ENCODE measurements at regions not wholly inside any gene's neighbourhood (a gene's known extent, or its start where the extent isn't known, plus 50 kb on each side); places are given as distances from the start of the nearest gene placed in this dataset.

DNA sequence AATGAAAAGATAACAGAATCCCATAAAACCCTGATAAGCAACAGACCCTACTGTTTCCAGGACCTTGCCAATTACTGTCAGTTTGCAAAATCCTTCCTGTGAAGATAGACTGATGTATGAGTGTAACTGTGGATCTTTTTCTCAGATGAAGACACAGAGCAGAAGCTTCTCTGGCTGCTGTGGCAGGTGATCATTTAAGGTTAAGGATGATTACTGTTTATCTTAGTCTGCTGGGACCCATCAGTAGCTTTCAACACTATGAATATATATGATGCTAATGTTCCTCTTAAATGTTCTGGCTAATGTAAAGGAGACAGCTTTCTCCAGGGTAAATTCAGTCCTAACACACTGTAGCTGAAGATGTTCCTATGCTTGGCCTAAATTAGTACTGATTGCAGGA is 56.0 kb upstream of the CTTNBP2 start:
- intact Hi-C loops (cut with micrococcal nuclease): no loop called here

DNA sequence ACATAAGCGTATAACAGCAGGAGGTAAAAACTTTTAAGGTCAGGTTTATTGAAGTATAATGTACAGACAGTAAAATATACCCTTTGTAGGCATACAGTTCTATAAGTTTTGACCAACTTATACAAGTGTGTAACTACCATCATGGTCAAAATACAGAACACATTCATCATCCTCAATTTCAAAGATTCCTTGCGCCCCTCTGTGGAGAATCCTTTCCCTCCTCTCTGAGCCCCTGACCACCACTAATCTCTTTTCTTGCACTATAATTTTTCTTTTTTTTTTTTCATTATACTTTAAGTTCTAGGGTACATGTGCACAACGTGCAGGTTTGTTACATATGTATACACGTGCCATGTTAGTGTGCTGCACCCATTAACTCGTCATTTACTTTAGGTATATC is 58.1 kb upstream of the CTTNBP2 start:
- intact Hi-C loops (cut with micrococcal nuclease): no loop called here

DNA sequence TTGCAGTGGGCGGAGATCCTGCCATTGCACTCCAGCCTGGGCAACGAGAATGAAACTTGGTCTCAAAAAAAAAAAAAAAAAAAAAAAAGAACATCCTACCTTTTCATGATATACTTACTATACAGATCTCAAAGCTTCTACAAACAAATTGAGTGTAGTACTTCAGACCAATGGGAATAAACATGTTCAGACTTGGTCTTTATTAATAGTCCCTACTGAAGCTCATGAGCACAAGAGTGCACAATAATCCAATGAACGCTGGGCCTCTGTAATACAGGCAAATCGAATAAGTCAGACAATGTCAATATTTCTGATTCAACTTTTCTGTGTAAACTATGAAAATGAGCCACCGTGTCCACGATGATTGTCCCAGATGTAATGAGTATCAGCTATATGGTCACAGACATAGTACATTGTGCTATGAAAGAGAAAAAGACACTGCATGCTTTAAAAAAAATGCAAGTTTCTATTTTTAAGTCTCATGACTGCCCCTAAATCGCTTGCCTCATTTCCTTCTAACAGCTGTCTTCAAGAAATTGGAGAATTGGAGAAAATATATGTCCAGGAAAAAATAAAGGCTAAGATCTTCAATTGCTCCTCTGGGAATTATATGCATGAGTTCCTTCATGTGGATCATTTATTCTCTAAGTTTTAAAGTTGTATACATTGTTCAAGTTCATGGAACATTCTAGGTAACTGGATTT is 64.0 kb upstream of the CTTNBP2 start:
- intact Hi-C loops (cut with micrococcal nuclease): no loop called here

GRCh38 chr7:117937753-117938483 is 64.7 kb upstream of the CTTNBP2 start:
- intact Hi-C loops (cut with micrococcal nuclease): no loop called here

GRCh38 chr7:117941138-117941810 is 68.0 kb upstream of the CTTNBP2 start:
- intact Hi-C loops (cut with micrococcal nuclease): no loop called here

- intact Hi-C loops (cut with micrococcal nuclease): no loop called here
These were observed 69.5 kb upstream of the CTTNBP2 start for GRCh38 chr7:117942780-117943179.

DNA sequence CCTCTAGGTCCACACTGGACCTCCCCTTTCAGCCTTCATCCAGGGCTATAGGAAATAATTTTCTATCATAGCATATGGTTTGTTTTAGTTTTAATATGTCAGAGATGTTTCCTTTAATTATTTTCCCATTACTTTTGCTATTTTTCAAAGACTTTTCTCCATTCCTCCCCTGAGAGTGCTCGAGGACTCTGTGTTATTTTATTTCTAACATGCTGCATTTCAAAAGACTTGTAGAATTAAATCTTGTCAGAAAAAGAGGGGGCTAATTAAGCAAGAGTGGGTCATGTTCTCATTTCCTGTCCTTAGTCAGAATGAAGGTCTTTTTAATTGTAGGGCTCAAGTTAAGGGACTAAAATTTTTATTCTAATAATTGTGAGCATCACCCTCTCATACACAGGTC is 71.6 kb upstream of the CTTNBP2 start:
- intact Hi-C loops (cut with micrococcal nuclease): no loop called here

DNA sequence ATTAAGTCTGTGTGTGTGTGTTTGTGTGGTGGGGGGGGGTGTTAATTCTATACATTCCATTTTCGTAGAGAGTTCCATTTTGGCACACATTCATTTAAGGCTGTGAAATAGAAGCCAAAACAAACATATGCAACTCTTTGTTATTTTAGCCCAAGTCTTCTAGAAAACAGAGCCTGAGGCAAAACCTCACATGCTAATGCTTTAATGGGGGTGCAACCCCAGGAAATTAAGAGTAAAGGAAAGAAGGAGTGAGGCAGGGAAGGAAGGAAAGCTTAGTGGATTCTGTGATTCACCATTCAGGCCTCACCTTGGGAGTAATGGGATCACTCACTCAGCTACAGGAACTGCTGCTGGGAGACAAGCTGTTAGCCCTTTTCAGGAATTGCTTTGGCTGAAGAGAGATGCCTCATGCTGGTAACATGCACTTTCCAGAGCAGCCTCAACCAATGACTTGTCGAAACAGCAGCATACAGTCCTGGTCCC is 73.0 kb upstream of the CTTNBP2 start:
- intact Hi-C loops (cut with micrococcal nuclease): no loop called here

GRCh38 chr7:117949232-117949631 is 76.0 kb upstream of the CTTNBP2 start:
- intact Hi-C loops (cut with micrococcal nuclease): no loop called here

DNA sequence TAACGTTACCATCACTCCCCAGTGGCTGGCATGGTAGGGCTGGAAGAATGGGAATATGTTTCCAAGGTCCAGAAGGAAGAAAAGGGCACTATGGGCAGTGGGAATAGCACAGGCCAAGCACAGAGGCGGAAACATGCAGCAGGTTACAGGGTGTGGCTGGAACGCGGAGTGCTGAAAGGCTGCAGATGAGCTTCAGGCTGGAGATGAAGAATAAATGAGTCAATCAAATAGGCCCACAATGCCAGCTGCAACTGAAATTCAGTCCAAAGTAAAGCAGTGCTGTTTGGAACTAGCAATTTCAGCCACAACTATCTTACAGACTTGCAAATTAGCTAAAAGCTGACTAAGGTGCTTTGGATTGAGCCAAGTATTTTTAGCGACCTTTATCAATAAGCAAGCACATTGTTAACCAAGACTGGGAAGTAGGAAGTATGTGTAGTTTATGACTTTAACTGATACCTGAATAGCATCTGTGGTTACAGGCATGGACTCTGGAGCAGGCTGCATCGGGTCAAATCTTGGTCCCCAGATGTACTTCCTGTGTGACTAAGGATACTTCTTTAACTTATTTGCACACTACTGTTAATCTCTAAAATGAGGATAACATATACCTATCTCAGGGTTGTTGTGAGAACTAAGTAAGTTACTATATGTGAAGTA is 77.5 kb upstream of the CTTNBP2 start:
- intact Hi-C loops (cut with micrococcal nuclease): no loop called here

DNA sequence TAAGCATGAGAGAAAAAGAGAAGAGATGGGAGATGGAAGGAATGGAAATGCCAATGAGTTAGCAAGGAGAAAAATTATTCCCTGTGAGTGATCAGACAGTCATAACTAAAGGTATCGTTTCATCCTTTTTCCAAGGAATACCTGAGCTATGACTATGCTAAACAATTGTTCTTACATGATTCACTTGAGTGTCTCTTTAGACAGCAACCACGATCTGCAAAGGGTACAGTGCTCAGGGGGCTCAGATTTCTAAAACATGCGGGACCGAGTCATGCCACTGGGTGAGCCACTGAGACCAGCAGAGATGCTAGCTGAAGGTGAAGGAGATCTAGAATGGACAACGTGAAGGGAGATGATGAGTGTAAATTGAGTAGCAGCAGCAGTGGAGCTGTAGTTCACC is 78.0 kb upstream of the CTTNBP2 start:
- intact Hi-C loops (cut with micrococcal nuclease): no loop called here

- intact Hi-C loops (cut with micrococcal nuclease): no loop called here
These were observed 78.5 kb upstream of the CTTNBP2 start for GRCh38 chr7:117951691-117952280.

- intact Hi-C loops (cut with micrococcal nuclease): no loop called here
These were observed 81.8 kb upstream of the CTTNBP2 start for GRCh38 chr7:117955046-117955445.

DNA sequence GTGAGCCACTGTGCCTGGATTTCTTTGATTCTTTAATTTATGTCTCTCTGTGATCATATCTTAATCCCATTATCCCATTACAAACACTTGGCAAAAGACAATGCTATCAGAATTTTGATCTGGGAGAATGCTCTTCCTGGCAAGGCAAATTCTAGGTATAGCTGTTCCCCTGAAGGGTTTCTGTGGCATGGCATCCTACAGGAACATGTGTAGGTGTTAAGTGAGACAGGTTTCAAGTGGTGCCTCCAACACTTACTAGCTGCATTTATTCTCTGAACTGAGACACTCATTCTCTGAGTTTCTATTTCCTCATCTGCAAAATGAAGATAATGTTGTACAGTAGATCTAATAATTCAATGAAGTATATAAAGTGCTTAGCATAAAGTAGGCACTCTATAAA is 87.1 kb upstream of the CTTNBP2 start:
- intact Hi-C loops (cut with micrococcal nuclease): no loop called here

GRCh38 chr7:117961235-117961634 is 88.0 kb upstream of the CTTNBP2 start:
- intact Hi-C loops (cut with micrococcal nuclease): no loop called here

DNA sequence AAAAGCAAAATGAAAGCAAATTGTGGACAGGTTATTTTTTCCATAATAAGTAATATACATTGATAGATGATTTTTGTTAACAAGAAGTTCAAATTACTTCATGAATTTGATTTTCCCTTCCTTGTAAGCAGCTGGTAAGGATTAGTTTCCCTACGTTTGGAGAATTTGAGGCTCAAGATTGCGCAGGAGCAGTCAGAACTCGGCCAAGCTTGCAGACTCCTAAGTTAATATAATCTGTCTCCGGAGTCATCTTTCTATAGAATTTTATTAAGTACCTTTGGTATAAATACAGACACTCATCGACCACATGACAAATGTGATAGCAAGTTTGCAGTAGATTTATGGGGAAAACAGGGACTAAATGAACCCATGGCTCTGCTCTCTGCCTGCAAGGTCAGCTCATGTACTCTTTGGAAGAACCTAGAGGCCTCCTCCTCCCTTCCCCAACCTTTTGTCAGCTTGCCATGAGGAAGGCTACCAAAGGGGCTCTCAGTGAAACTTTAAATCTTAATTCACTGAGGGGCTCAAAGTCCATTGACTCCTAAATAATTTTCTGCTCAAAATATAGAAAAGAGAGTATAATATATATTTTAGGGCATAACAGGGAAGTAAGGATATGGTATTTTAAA is 89.2 kb upstream of the CTTNBP2 start:
- intact Hi-C loops (cut with micrococcal nuclease): no loop called here

- intact Hi-C loops (cut with micrococcal nuclease): no loop called here
These were observed 90.3 kb upstream of the CTTNBP2 start for GRCh38 chr7:117963264-117964197.

DNA sequence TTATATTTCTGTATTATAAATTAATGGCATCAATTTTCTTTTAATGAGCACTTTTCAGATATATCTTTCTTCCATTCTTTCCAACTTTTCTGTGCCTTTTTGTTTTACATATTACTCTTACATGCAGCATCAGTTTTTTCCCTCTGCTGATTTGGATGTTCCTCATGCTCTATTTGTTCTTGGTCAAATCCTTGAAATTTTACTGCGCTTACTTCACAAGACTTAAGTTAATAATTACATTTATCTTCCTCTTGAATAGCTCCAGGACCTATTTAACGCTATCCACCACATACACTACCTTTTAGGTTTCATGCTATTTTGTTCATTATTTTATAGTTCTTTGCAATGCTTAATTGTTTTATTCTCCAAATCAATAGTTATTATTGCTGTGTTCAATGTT is 97.6 kb upstream of the CTTNBP2 start:
- intact Hi-C loops (cut with micrococcal nuclease): no loop called here

- intact Hi-C loops (cut with micrococcal nuclease): no loop called here
These were observed 98.5 kb upstream of the CTTNBP2 start for GRCh38 chr7:117971556-117972244.

All from T-helper 1 cell treated with Interleukin-12 subunit alpha and Interleukin-12 subunit beta and Interleukin-4 antibody, amounts not matched to agents 30 ng/mL and 1 ng/mL, for 36 hours (primary cell).